ENCODE measurements at regions not wholly inside any gene's neighbourhood (a gene's known extent, or its start where the extent isn't known, plus 50 kb on each side); places are given as distances from the start of the nearest gene placed in this dataset.

GRCh38 chr5:17148481-17148880, 69.0 kb upstream of the BASP1 start:
- no peaks in the 10 kb centered on the region for H3K4me1 ChIP-seq (ENCODE audit: low read length)
- H3K9me3 ChIP-seq (ENCODE audit: low read length) = no peaks in the 10 kb centered on the region
- no peak overlapping the region for H3K9ac ChIP-seq (ENCODE audit: low read length)
- no peak overlapping the region for H2AFZ ChIP-seq (ENCODE audit: low read length)
- no peaks in the 10 kb centered on the region for H3K79me2 ChIP-seq (ENCODE audit: low read length)
- H3K27ac ChIP-seq (ENCODE audit: low read length) = no peak overlapping the region
- H3K27me3 ChIP-seq (ENCODE audit: low read length) = no peaks in the 10 kb centered on the region
- no peaks in the 10 kb centered on the region for H3K9me2 ChIP-seq (replicated peaks; ENCODE audit: insufficient read depth, low read length)
- H3K4me3 ChIP-seq (ENCODE audit: low read length) = no peak overlapping the region
- H3K4me2 ChIP-seq (ENCODE audit: low read depth, low read length, poor library complexity, severe bottlenecking) = no peak overlapping the region
- DNase-seq = no peak
- no peaks in the 10 kb centered on the region for H3K36me3 ChIP-seq (ENCODE audit: insufficient read depth, low read length)
- H4K20me1 ChIP-seq (ENCODE audit: insufficient read depth, low read depth, low read length) = no peaks in the 10 kb centered on the region

DNA sequence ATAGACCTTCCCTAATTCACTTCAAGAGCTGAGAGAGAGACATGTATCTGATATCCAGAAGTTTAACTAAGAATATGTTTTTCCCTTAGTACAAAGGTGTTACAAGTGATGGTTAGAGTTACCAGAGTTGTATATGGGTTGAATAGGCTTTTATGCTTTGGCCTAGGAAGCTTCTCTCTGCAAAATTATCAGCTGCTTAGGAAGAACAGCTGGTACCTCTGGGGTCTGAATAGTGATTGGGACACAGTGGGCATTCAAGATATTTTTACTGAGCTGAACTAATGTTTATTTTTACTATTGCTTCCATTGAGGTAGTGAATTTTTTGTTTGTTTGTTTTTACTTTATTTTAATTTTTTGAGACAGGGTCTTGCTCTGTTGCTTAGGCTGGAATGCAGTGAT, 67.6 kb upstream of the BASP1 start:
- Histone ChIP-seq H3K4me1 (ENCODE audit: low read length) (no peaks in the 10 kb centered on the region), H3K9me3 (ENCODE audit: low read length) (no peaks in the 10 kb centered on the region), H3K36me3 (ENCODE audit: insufficient read depth, low read length) (no peaks in the 10 kb centered on the region)

DNA sequence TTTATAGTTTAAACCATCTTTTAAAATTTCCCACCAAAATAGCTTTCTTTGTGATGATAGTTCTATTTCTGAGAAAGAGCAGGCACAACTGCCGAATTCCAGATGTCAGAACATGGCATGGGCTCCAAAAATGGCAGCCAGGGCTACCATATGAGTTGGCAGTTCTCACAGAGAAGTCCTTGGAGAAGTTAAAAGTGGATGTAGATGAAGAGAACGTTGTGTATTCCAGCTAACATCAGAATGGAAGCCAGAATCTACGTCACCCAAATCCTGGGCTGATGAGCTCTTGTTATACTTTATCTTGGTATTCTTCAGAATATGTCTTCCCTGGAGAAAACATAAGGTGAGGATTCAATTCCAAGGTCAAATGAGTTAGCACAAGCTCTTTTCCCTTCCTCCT, 66.9 kb upstream of the BASP1 start:
- no peaks in the 10 kb centered on the region for H3K9me2 ChIP-seq (replicated peaks; ENCODE audit: insufficient read depth, low read length)
- no peaks in the 10 kb centered on the region for H4K20me1 ChIP-seq (ENCODE audit: insufficient read depth, low read depth, low read length)
- no peak overlapping the region for H3K4me2 ChIP-seq (ENCODE audit: low read depth, low read length, poor library complexity, severe bottlenecking)
- H3K27ac ChIP-seq (ENCODE audit: low read length) = no peak overlapping the region
- no peaks in the 10 kb centered on the region for H3K4me1 ChIP-seq (ENCODE audit: low read length)
- H3K4me3 ChIP-seq (ENCODE audit: low read length) = no peak overlapping the region
- no peak for DNase-seq
- H3K9ac ChIP-seq (ENCODE audit: low read length) = no peak overlapping the region
- H2AFZ ChIP-seq (ENCODE audit: low read length) = no peak overlapping the region
- no peaks in the 10 kb centered on the region for H3K36me3 ChIP-seq (ENCODE audit: insufficient read depth, low read length)
- no peaks in the 10 kb centered on the region for H3K79me2 ChIP-seq (ENCODE audit: low read length)
- H3K9me3 ChIP-seq (ENCODE audit: low read length) = no peaks in the 10 kb centered on the region
- H3K27me3 ChIP-seq (ENCODE audit: low read length) = no peaks in the 10 kb centered on the region

More for the DNA sequence above, 67.6 kb upstream of the BASP1 start:
- Histone ChIP-seq H3K9ac (ENCODE audit: low read length) (no peak overlapping the region), H3K4me2 (ENCODE audit: low read depth, low read length, poor library complexity, severe bottlenecking) (no peak overlapping the region), H3K9me2 (replicated peaks; ENCODE audit: insufficient read depth, low read length) (no peaks in the 10 kb centered on the region), H3K27me3 (ENCODE audit: low read length) (no peaks in the 10 kb centered on the region), H2AFZ (ENCODE audit: low read length) (no peak overlapping the region), H3K4me3 (ENCODE audit: low read length) (no peak overlapping the region), H4K20me1 (ENCODE audit: insufficient read depth, low read depth, low read length) (no peaks in the 10 kb centered on the region), H3K27ac (ENCODE audit: low read length) (no peak overlapping the region), H3K79me2 (ENCODE audit: low read length) (no peaks in the 10 kb centered on the region)
- no peak for DNase-seq

GRCh38 chr5:17151686-17152085, 65.7 kb upstream of the BASP1 start:
- Histone ChIP-seq H3K36me3 (ENCODE audit: insufficient read depth, low read length) (no peaks in the 10 kb centered on the region), H3K27me3 (ENCODE audit: low read length) (no peaks in the 10 kb centered on the region), H3K79me2 (ENCODE audit: low read length) (no peaks in the 10 kb centered on the region), H3K27ac (ENCODE audit: low read length) (no peak overlapping the region), H2AFZ (ENCODE audit: low read length) (no peak overlapping the region), H4K20me1 (ENCODE audit: insufficient read depth, low read depth, low read length) (no peaks in the 10 kb centered on the region), H3K4me2 (ENCODE audit: low read depth, low read length, poor library complexity, severe bottlenecking) (no peak overlapping the region), H3K4me1 (ENCODE audit: low read length) (no peaks in the 10 kb centered on the region), H3K9me3 (ENCODE audit: low read length) (no peaks in the 10 kb centered on the region), H3K4me3 (ENCODE audit: low read length) (no peak overlapping the region), H3K9me2 (replicated peaks; ENCODE audit: insufficient read depth, low read length) (no peaks in the 10 kb centered on the region), H3K9ac (ENCODE audit: low read length) (no peak overlapping the region)
- no peak for DNase-seq

DNA sequence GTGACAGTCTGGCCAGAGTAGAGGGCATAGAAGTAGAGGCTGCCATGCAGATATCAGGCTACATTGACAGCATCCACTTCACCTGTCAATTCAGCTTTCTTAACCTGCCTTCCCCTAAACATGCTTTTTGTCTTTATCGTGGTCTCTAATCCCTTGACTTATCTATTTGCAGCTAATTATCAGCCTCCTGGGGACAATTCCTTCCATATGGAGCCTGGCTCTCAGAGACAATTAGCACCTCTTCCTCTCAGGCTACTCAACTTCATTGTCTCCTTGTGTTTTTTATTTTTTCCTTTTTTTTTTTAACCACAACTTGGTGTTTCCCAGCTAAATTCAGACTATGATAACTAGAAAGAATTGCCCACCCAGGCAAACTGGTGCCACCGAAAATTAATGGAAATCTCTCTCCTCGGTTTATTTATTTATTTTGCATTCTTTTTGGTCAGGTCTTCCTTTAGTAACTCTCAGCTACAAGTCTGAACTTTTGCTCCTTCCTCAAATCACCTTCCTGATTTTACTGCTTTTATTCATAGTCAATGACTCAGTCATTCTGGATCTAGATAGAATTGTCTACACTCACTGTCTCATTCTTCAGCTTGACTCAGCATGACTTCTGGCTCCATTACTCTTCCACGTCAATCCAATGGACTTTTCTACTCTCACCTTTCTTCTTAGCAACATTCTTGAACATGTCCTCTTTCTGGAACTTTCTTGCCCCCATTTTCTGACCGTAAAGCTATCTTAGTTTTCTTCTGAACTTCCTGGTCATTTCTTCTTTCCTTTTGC, 63.0 kb upstream of the BASP1 start:
- Histone ChIP-seq H3K36me3 (ENCODE audit: insufficient read depth, low read length) (no peaks in the 10 kb centered on the region), H3K4me3 (ENCODE audit: low read length) (no peak overlapping the region), H2AFZ (ENCODE audit: low read length) (no peak overlapping the region), H3K9me2 (replicated peaks; ENCODE audit: insufficient read depth, low read length) (no peaks in the 10 kb centered on the region), H3K4me1 (ENCODE audit: low read length) (no peaks in the 10 kb centered on the region), H3K9me3 (ENCODE audit: low read length) (no peaks in the 10 kb centered on the region), H3K27me3 (ENCODE audit: low read length) (no peaks in the 10 kb centered on the region), H3K27ac (ENCODE audit: low read length) (no peak overlapping the region), H3K79me2 (ENCODE audit: low read length) (no peaks in the 10 kb centered on the region), H3K4me2 (ENCODE audit: low read depth, low read length, poor library complexity, severe bottlenecking) (no peak overlapping the region), H4K20me1 (ENCODE audit: insufficient read depth, low read depth, low read length) (no peaks in the 10 kb centered on the region), H3K9ac (ENCODE audit: low read length) (no peak overlapping the region)
- no peak for DNase-seq

GRCh38 chr5:17156463-17156862, 61.0 kb upstream of the BASP1 start:
- H3K4me3 ChIP-seq (ENCODE audit: low read length) = no peak overlapping the region
- no peaks in the 10 kb centered on the region for H3K36me3 ChIP-seq (ENCODE audit: insufficient read depth, low read length)
- no peaks in the 10 kb centered on the region for H3K79me2 ChIP-seq (ENCODE audit: low read length)
- H3K27ac ChIP-seq (ENCODE audit: low read length) = no peak overlapping the region
- H4K20me1 ChIP-seq (ENCODE audit: insufficient read depth, low read depth, low read length) = no peaks in the 10 kb centered on the region
- H3K27me3 ChIP-seq (ENCODE audit: low read length) = no peaks in the 10 kb centered on the region
- no peak overlapping the region for H3K4me2 ChIP-seq (ENCODE audit: low read depth, low read length, poor library complexity, severe bottlenecking)
- H3K4me1 ChIP-seq (ENCODE audit: low read length) = no peaks in the 10 kb centered on the region; the same call in 1 of the 2 replicates
- H3K9me2 ChIP-seq (replicated peaks; ENCODE audit: insufficient read depth, low read length) = no peaks in the 10 kb centered on the region
- H2AFZ ChIP-seq (ENCODE audit: low read length) = no peak overlapping the region
- H3K9ac ChIP-seq (ENCODE audit: low read length) = no peak overlapping the region
- H3K9me3 ChIP-seq (ENCODE audit: low read length) = no peaks in the 10 kb centered on the region
- DNase-seq = no peak

DNA sequence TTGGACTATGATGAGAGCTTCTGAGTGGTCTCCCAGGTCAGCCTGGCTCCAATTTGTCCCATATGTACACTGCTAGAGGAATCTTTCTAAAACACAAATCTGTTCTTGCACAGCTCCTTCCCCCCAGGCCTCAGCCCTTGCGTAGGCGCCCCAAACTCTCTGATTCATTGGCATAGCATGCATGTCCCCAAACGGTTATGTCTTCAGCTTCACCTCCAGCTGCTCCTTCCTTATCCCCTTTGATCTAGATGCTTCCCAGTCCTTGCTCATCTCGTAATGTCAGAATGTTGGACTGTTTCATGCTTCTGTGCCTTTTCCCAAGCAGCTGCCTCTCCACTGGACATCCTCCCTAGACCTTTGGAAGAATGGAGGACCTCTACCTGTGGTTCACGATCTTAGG, 60.1 kb upstream of the BASP1 start:
- Histone ChIP-seq H3K4me1 (ENCODE audit: low read length) (no peaks in the 10 kb centered on the region; the same call in 1 of the 2 replicates), H3K9me2 (replicated peaks; ENCODE audit: insufficient read depth, low read length) (no peaks in the 10 kb centered on the region), H3K4me2 (ENCODE audit: low read depth, low read length, poor library complexity, severe bottlenecking) (no peak overlapping the region), H3K9me3 (ENCODE audit: low read length) (no peaks in the 10 kb centered on the region), H3K27me3 (ENCODE audit: low read length) (no peaks in the 10 kb centered on the region), H3K36me3 (ENCODE audit: insufficient read depth, low read length) (no peaks in the 10 kb centered on the region), H3K79me2 (ENCODE audit: low read length) (no peaks in the 10 kb centered on the region), H3K9ac (ENCODE audit: low read length) (no peak overlapping the region), H4K20me1 (ENCODE audit: insufficient read depth, low read depth, low read length) (no peaks in the 10 kb centered on the region), H2AFZ (ENCODE audit: low read length) (no peak overlapping the region), H3K27ac (ENCODE audit: low read length) (no peak overlapping the region), H3K4me3 (ENCODE audit: low read length) (no peak overlapping the region)
- no peak for DNase-seq

GRCh38 chr5:17157916-17158529, 59.4 kb upstream of the BASP1 start:
- no peak overlapping the region for H3K4me3 ChIP-seq (ENCODE audit: low read length)
- DNase-seq = no peak
- H3K4me2 ChIP-seq (ENCODE audit: low read depth, low read length, poor library complexity, severe bottlenecking) = no peak overlapping the region
- H3K27ac ChIP-seq (ENCODE audit: low read length) = no peak overlapping the region
- H3K4me1 ChIP-seq (ENCODE audit: low read length) = no peaks in the 10 kb centered on the region; the same call in 1 of the 2 replicates
- no peaks in the 10 kb centered on the region for H4K20me1 ChIP-seq (ENCODE audit: insufficient read depth, low read depth, low read length)
- no peaks in the 10 kb centered on the region for H3K79me2 ChIP-seq (ENCODE audit: low read length)
- H3K9ac ChIP-seq (ENCODE audit: low read length) = no peak overlapping the region
- no peaks in the 10 kb centered on the region for H3K9me3 ChIP-seq (ENCODE audit: low read length)
- no peaks in the 10 kb centered on the region for H3K36me3 ChIP-seq (ENCODE audit: insufficient read depth, low read length)
- H3K9me2 ChIP-seq (replicated peaks; ENCODE audit: insufficient read depth, low read length) = no peaks in the 10 kb centered on the region
- H3K27me3 ChIP-seq (ENCODE audit: low read length) = no peaks in the 10 kb centered on the region
- H2AFZ ChIP-seq (ENCODE audit: low read length) = no peak overlapping the region
